ENCODE measurements at regions not wholly inside any gene's neighbourhood (a gene's known extent, or its start where the extent isn't known, plus 50 kb on each side); places are given as distances from the start of the nearest gene placed in this dataset.

DNA sequence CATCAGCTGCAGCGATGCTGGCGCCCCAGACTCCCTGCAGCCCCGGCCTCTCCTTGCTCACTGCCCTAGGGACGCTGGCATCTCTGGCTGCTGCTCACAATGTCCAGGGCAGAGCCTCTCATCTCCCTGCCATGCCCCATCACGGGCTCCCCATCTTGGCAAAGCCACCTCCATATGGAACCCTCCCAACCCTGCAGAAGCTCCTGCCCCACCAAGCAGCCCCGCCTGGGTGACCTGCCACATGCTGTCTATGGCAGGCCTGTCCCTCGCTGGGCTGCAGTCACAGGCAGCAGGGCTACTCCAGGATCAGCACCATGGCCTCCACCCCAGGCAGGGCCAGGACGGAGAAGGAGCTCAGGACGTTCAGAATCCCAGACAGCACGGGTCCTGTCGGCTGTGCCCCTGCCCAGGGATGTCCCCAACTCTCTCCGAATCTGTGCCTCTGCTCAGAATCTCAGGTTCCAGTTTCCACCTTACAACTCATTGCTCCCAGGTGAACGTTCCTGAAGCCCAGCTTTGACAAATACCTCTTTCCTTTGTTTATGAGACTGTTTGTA is 58.4 kb downstream of the PLXNA1 start:
- TF ChIP-seq CTCF (IDR thresholded peaks at IDR 0.05; ENCODE audit: insufficient read depth, low read length), result no peak
- no peak for DNase-seq (ENCODE audit: low read depth)
- no peak overlapping the region for H3K4me3 ChIP-seq (ENCODE audit: low read depth, low read length)

DNA sequence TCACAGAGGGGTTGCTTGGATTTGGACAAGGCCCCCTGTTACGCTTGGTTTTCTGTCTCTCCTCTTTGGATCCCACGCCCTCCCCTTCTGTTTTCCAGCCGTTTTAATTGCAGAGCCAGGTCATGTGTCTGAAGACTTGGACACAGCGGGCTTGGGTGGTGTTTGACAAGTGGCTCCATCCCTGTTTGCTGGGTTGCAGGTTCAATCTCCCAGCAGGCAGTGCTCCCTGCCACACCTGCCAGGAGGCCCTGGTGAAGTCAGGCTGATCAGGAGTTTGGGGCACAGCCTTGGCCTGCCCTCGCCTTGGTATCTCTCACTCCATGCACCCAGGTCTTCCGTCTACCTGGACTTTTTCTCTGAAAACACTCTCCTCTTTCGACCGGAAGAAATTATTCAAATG is 59.0 kb downstream of the PLXNA1 start:
- TF ChIP-seq CTCF (IDR thresholded peaks at IDR 0.05; ENCODE audit: insufficient read depth, low read length), result no peak
- H3K4me3 ChIP-seq (ENCODE audit: low read depth, low read length), result no peak overlapping the region
- DNase-seq (ENCODE audit: low read depth), result no peak

- DNase-seq (ENCODE audit: low read depth), result no peak
- H3K4me3 ChIP-seq (ENCODE audit: low read depth, low read length), result no peak overlapping the region
- no peak for TF ChIP-seq CTCF (IDR thresholded peaks at IDR 0.05; ENCODE audit: insufficient read depth, low read length)
Observed at GRCh38 chr3:127042634-127043033, 59.7 kb downstream of the PLXNA1 start.

DNA sequence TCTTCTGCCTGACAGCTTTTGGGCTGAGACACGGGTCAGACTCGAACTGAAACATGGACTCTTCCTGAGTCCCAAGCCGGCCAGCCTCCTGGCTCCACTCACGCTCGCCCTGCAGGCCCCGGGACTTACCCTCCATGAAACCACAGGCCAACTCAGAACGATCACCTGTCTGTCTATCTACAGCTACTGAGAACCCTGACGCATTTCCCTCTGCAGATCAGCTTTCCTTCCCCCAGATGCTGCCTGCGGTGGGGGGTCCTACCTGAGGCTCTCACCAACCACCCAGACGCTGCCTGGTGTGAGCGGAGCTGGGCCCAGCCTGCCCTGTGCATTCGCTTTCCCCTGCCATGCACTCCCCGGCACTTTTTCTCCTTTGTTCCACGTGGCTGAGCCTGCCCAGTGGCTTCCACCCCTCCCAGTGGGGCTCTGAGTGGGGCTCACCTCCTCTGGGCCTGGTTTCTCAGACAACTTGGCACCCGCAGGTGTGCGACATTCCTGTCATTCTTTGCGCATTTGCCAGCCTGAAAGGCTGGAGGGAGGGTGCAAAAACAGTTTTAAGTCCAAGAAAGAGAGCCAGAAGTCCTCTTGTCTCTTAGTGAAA is 60.2 kb downstream of the PLXNA1 start:
- peak; percentile 61 for DNase-seq (ENCODE audit: low read depth)
- no peak overlapping the region for H3K4me3 ChIP-seq (ENCODE audit: low read depth, low read length)
- TF ChIP-seq CTCF (IDR thresholded peaks at IDR 0.05; ENCODE audit: insufficient read depth, low read length), result no peak

- H3K4me3 ChIP-seq (ENCODE audit: low read depth, low read length), result no peak overlapping the region
- DNase-seq (ENCODE audit: low read depth), result no peak
- no peak for TF ChIP-seq CTCF (IDR thresholded peaks at IDR 0.05; ENCODE audit: insufficient read depth, low read length)
Observed at GRCh38 chr3:127043731-127044510, 61.0 kb downstream of the PLXNA1 start.

DNA sequence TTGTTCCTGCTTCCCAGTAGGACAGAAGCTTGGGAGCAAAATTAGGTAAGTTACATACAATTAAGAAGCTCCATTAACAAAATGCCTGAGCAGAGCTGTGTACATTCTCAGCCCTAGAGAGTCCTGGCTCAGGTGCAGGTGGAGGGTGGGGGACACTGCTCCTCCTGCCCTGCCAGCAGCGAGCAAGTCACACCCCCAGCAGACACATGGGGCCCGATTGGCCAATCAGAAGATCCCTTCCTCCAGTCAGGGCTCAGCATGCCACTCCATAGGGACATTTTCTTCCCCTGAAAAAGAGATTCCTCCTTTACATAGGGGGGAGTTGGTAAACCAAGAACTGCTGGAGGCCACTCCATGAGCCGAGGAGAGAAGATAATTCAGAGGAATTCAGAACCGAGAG is 62.1 kb downstream of the PLXNA1 start:
- H3K4me3 ChIP-seq (ENCODE audit: low read depth, low read length), result no peak overlapping the region
- TF ChIP-seq CTCF (IDR thresholded peaks at IDR 0.05; ENCODE audit: insufficient read depth, low read length), result no peak
- DNase-seq (ENCODE audit: low read depth), result no peak
